HUES6 (cell line): ENCODE measurements at regions not wholly inside any gene's neighbourhood (a gene's known extent, or its start where the extent isn't known, plus 50 kb on each side); places are given as distances from the start of the nearest gene placed in this dataset.
"Not testable (repeated sequence)": the region's sequence is repeated elsewhere in the genome, so short reads cannot be mapped to it uniquely, and the experiment has no call there.

Experiments used
- H3K27ac ChIP-seq: 2 replicates; pipeline ENCODE4 v1.7.0; 2013; ENCODE audit warnings: low read depth, mild to moderate bottlenecking, low read length, inconsistent platforms
- H3K27me3 ChIP-seq: 2 replicates; pipeline ENCODE4 v1.6.1; 2013; ENCODE audit warnings: low read length; ENCODE audit not compliant: control insufficient read depth, insufficient read depth
- H3K36me3 ChIP-seq: 2 replicates; pipeline ENCODE4 v1.6.1; 2013; ENCODE audit warnings: low read length; ENCODE audit not compliant: control insufficient read depth, insufficient read depth
- H3K4me1 ChIP-seq: 2 replicates; pipeline ENCODE4 v1.6.1; 2013; ENCODE audit warnings: low read length; ENCODE audit not compliant: control insufficient read depth, insufficient read depth
- H3K4me3 ChIP-seq: 2 replicates; pipeline ENCODE4 v1.5.1; 2013; ENCODE audit warnings: low read depth, low read length
- H3K9ac ChIP-seq: one replicate; pipeline ENCODE4 v1.6.1; 2013; ENCODE audit warnings: mild to moderate bottlenecking, low read length
- H3K9me3 ChIP-seq: 2 replicates; pipeline ENCODE4 v1.6.1; 2013; ENCODE audit warnings: low read depth, low read length; ENCODE audit not compliant: control insufficient read depth, insufficient read depth

GRCh38 chr7:106354822-106355221, 70.0 kb upstream of the NAMPT start:
- no peaks in the 10 kb centered on the region for H3K36me3 ChIP-seq
- no peaks in the 10 kb centered on the region for H3K27me3 ChIP-seq
- no peak overlapping the region for H3K9ac ChIP-seq
- H3K9me3 ChIP-seq, result 0 out of 2 replicates have a peak, but pooled peaks cover 7% of the 10 kb centered on the region
- no peak overlapping the region for H3K4me3 ChIP-seq
- H3K27ac ChIP-seq, result no peak overlapping the region
- H3K4me1 ChIP-seq, result no peaks in the 10 kb centered on the region

GRCh38 chr7:106353944-106354343, 69.2 kb upstream of the NAMPT start:
- Histone ChIP-seq H3K4me3 (no peak overlapping the region), H3K27me3 (no peaks in the 10 kb centered on the region), H3K36me3 (no peaks in the 10 kb centered on the region), H3K4me1 (no peaks in the 10 kb centered on the region), H3K9ac (no peak overlapping the region), H3K27ac (no peak overlapping the region), H3K9me3 (0 out of 2 replicates have a peak, but pooled peaks cover 7% of the 10 kb centered on the region)

DNA sequence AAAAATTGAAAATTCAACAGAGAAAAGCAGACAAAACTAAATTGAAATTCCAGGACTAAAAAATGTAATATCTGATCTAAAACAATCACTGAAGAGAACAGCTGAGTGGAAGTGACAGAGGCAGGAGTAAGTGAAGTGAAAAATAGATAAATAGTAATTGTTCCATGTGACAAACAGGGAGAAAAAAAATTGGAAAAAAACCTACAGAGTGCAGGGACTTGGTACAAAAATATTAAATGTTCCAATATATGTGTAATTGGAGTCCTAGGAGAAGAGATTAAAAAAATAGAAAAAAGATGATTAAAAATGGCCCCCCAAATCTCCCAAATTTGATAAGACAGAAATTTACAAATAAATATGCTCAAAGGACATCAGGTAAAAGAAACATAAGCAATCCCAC, 63.4 kb upstream of the NAMPT start:
- H3K27ac ChIP-seq, result no peak overlapping the region
- H3K36me3 ChIP-seq, result no peaks in the 10 kb centered on the region
- H3K4me3 ChIP-seq, result no peak overlapping the region
- no peaks in the 10 kb centered on the region for H3K4me1 ChIP-seq
- H3K9ac ChIP-seq, result no peak overlapping the region
- no peaks in the 10 kb centered on the region for H3K27me3 ChIP-seq
- peaks cover 11% of the 10 kb centered on the region for H3K9me3 ChIP-seq

GRCh38 chr7:106347229-106347833, 62.5 kb upstream of the NAMPT start:
- H3K27me3 ChIP-seq, result no peaks in the 10 kb centered on the region

DNA sequence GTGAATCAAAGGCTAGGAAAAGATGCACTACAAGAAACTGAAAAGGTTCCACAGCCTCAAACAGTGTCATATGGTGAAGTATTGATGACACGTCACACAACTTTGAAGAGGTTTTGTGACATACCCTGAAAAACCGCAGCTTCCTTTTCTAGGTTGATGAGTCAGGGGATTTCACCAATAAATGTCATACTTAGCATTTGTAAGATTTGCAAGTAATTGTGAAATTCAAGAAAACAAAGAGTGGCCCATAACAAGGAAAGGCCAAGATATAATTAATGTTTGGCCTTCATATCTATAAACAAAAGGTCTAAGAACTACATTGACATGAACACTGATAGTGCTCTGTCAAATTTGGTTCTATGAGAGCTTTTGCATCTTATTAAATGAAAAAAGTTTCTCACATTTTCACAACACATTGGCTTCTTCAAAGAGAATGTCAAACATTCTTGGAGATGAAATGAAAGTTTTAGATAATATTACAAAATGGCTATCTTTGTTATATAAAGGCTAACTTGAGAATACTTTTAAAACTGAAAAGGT, 62.0 kb upstream of the NAMPT start:
- no peak overlapping the region for H3K27ac ChIP-seq
- H3K9ac ChIP-seq, result no peak overlapping the region
- H3K9me3 ChIP-seq, result peaks cover 25% of the 10 kb centered on the region
- no peaks in the 10 kb centered on the region for H3K36me3 ChIP-seq
- no peaks in the 10 kb centered on the region for H3K4me1 ChIP-seq
- no peak overlapping the region for H3K4me3 ChIP-seq
- H3K27me3 ChIP-seq, result no peaks in the 10 kb centered on the region

More at GRCh38 chr7:106347229-106347833, 62.5 kb upstream of the NAMPT start:
- Histone ChIP-seq H3K4me3 (no peak overlapping the region), H3K27ac (no peak overlapping the region), H3K9me3 (peaks cover 20% of the 10 kb centered on the region), H3K36me3 (no peaks in the 10 kb centered on the region), H3K9ac (no peak overlapping the region), H3K4me1 (no peaks in the 10 kb centered on the region)

DNA sequence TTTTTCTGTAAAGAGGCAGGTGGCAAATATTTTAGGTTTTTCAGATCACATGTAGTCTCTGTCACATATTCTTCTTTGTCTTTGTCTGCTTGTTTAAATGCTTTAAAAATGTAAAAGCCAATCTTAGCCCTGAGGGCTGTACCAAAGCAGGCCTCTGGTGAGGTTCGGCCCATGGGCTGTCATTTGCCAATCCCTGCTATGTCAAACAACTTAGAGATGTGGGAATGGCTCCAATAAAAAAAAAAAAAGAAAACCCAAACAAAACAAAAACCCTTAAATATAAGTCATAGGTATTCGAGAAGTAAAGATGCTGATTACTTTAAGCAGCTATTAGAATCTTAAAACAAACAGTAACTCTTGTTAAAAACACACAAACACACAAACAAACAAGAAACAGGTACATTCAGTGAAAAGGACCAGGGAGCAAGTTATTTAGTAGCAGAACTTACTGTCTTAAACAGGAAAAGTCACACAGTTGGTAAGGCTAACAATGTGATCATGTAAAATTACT, 61.4 kb upstream of the NAMPT start:
- H3K9me3 ChIP-seq, result peaks cover 31% of the 10 kb centered on the region
- no peaks in the 10 kb centered on the region for H3K36me3 ChIP-seq
- no peak overlapping the region for H3K9ac ChIP-seq
- H3K27ac ChIP-seq, result no peak overlapping the region
- no peaks in the 10 kb centered on the region for H3K27me3 ChIP-seq
- no peaks in the 10 kb centered on the region for H3K4me1 ChIP-seq
- H3K4me3 ChIP-seq, result no peak overlapping the region

GRCh38 chr7:106345421-106346166, 60.8 kb upstream of the NAMPT start:
- H3K9me3 ChIP-seq, result peaks cover 35% of the 10 kb centered on the region
- H3K36me3 ChIP-seq, result no peaks in the 10 kb centered on the region
- H3K9ac ChIP-seq, result no peak overlapping the region
- no peak overlapping the region for H3K4me3 ChIP-seq
- H3K27ac ChIP-seq, result no peak overlapping the region
- H3K4me1 ChIP-seq, result no peaks in the 10 kb centered on the region
- H3K27me3 ChIP-seq, result no peaks in the 10 kb centered on the region

GRCh38 chr7:106344861-106345260, 60.1 kb upstream of the NAMPT start:
- Histone ChIP-seq H3K4me3 (no peak overlapping the region), H3K27me3 (no peaks in the 10 kb centered on the region), H3K9ac (no peak overlapping the region), H3K4me1 (no peaks in the 10 kb centered on the region), H3K9me3 (peaks cover 32% of the 10 kb centered on the region), H3K27ac (no peak overlapping the region), H3K36me3 (no peaks in the 10 kb centered on the region)

- H3K4me3 ChIP-seq, result no peak overlapping the region
- no peaks in the 10 kb centered on the region for H3K4me1 ChIP-seq
- peaks cover 32% of the 10 kb centered on the region for H3K9me3 ChIP-seq
- no peaks in the 10 kb centered on the region for H3K36me3 ChIP-seq
- no peak overlapping the region for H3K9ac ChIP-seq
- H3K27me3 ChIP-seq, result no peaks in the 10 kb centered on the region
- no peak overlapping the region for H3K27ac ChIP-seq
These were observed 59.4 kb upstream of the NAMPT start for GRCh38 chr7:106344211-106344610.

GRCh38 chr7:106342049-106342448, 57.3 kb upstream of the NAMPT start:
- H3K27ac ChIP-seq, H3K4me1 ChIP-seq, H3K36me3 ChIP-seq, H3K4me3 ChIP-seq, H3K27me3 ChIP-seq, H3K9ac ChIP-seq: not testable (repeated sequence)
- peaks cover 34% of the 10 kb centered on the region for H3K9me3 ChIP-seq

DNA sequence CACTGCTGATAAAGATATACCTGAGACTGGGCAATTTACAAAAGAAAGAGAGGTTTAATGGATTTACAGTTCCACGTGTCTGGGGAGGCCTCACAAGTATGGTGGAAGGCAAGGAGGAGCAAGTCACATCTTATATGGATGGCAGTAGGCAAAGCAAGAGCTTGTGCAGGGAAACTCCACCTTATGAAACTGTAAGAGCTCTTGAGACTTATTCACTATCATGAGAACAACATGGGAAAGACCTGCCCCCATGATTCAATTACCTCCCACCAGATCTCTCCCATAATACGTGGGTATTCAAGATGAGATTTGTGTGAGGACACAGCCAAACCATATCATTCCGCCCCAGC, 55.4 kb upstream of the NAMPT start:
- peaks cover 39% of the 10 kb centered on the region for H3K9me3 ChIP-seq
- not testable (repeated sequence) for H3K27me3 ChIP-seq, H3K4me1 ChIP-seq, H3K36me3 ChIP-seq, H3K4me3 ChIP-seq, H3K9ac ChIP-seq, H3K27ac ChIP-seq
